A549 (cell line): ENCODE measurements at regions not wholly inside any gene's neighbourhood (a gene's known extent, or its start where the extent isn't known, plus 50 kb on each side); places are given as distances from the start of the nearest gene placed in this dataset.

ENCODE experiments used
- CBX8 ChIP-seq: fragments of 200-600 bp; sonication (generic); IDR thresholded peaks from 2 replicates; pipeline ENCODE4 v1.6.1; 2016
- CHD2 ChIP-seq: fragments of 150-350 bp; IDR thresholded peaks from 2 replicates; pipeline ENCODE4 v1.6.1; 2014; ENCODE audit warnings: low read length; ENCODE audit not compliant: partially characterized antibody
- CTCF ChIP-seq: fragments of >200 bp; sonication (Bioruptor Twin); formaldehyde crosslinking; IDR thresholded peaks from 3 replicates; pipeline ENCODE4 v1.5.1; 2016
- SMC3 ChIP-seq: fragments of >200 bp; sonication (Bioruptor Twin); formaldehyde crosslinking; IDR thresholded peaks from 3 replicates; pipeline ENCODE4 v1.6.1; 2018; ENCODE audit warnings: inconsistent platforms

DNA sequence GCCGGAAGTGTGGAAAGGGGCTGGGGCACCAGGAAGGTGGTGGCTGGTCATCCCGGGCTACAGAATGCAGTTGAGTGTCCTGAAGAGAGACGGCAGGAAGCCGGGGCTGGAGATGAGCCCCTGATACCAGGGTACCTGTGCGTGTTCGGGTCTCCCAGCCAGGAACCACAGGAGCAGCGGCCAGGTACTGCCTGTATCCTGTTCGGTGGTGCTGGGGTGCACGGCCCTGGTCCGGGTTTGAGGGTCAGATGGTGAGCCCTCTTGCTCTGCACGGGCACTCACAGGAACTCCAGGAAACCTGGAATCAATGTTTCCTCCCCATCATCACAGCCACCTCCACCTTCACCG lies 253.1 kb upstream of the B3GAT1 start:
- TF ChIP-seq CTCF, result no peak
- TF ChIP-seq CHD2, result no peak
- TF ChIP-seq CBX8, result no peak
- TF ChIP-seq SMC3, result no peak
